Activated naive CD8-positive, alpha-beta T cell treated with anti-CD3 and anti-CD28 coated beads for 36 hours (primary cell): ENCODE measurements at regions not wholly inside any gene's neighbourhood (a gene's known extent, or its start where the extent isn't known, plus 50 kb on each side); places are given as distances from the start of the nearest gene placed in this dataset.

Experiments used
- DNase-seq: peaks from one replicate; pipeline ENCODE4 v3.0.0; 2021
- H3K27ac Mint-ChIP-seq: one replicate; pipeline ENCODE4 v1.8.0; 2022; ENCODE audit warnings: mild to moderate bottlenecking, moderate library complexity, mixed read lengths
- H3K27me3 Mint-ChIP-seq: one replicate; pipeline ENCODE4 v1.8.0; 2022; ENCODE audit warnings: mild to moderate bottlenecking, mixed read lengths
- H3K36me3 Mint-ChIP-seq: one replicate; pipeline ENCODE4 v1.8.0; 2021; ENCODE audit warnings: mild to moderate bottlenecking, mixed read lengths
- H3K4me1 Mint-ChIP-seq: one replicate; pipeline ENCODE4 v1.8.0; 2021; ENCODE audit warnings: mixed read lengths
- H3K4me3 Mint-ChIP-seq: one replicate; pipeline ENCODE4 v1.8.0; 2022; ENCODE audit warnings: mild to moderate bottlenecking, moderate library complexity, mixed read lengths
- H3K9me3 Mint-ChIP-seq: one replicate; pipeline ENCODE4 v1.8.0; 2022; ENCODE audit warnings: mixed read lengths

- Mint-ChIP-seq H3K36me3 (no peaks in the 10 kb centered on the region), H3K27ac (no peak overlapping the region), H3K27me3 (no peaks in the 10 kb centered on the region), H3K4me3 (no peak overlapping the region), H3K9me3 (no peaks in the 10 kb centered on the region), H3K4me1 (no peaks in the 10 kb centered on the region)
- DNase-seq, result no peak
Measured at GRCh38 chr2:14828968-14829367, 196.5 kb downstream of the LRATD1 start.

- Mint-ChIP-seq H3K9me3 (peaks cover 1% of the 10 kb centered on the region), H3K27me3 (no peaks in the 10 kb centered on the region), H3K4me1 (no peaks in the 10 kb centered on the region), H3K36me3 (no peaks in the 10 kb centered on the region), H3K4me3 (no peak overlapping the region), H3K27ac (no peak overlapping the region)
- no peak for DNase-seq
Measured at GRCh38 chr2:14831458-14831857, 198.9 kb downstream of the LRATD1 start.

GRCh38 chr2:14843507-14844204, 211.1 kb downstream of the LRATD1 start:
- Mint-ChIP-seq H3K36me3 (no peaks in the 10 kb centered on the region), H3K9me3 (peaks cover 16% of the 10 kb centered on the region), H3K4me1 (no peaks in the 10 kb centered on the region), H3K27me3 (peaks cover 3% of the 10 kb centered on the region), H3K4me3 (no peak overlapping the region), H3K27ac (no peak overlapping the region)
- DNase-seq, result no peak

- H3K4me3 Mint-ChIP-seq, result no peak overlapping the region
- H3K4me1 Mint-ChIP-seq, result no peaks in the 10 kb centered on the region
- DNase-seq, result no peak
- H3K27ac Mint-ChIP-seq, result no peak overlapping the region
- no peaks in the 10 kb centered on the region for H3K27me3 Mint-ChIP-seq
- peaks cover 23% of the 10 kb centered on the region for H3K9me3 Mint-ChIP-seq
- no peaks in the 10 kb centered on the region for H3K36me3 Mint-ChIP-seq
Measured at GRCh38 chr2:14855751-14856150, 223.2 kb downstream of the LRATD1 start.

- Mint-ChIP-seq H3K9me3 (peaks cover 15% of the 10 kb centered on the region), H3K27me3 (no peaks in the 10 kb centered on the region), H3K4me3 (no peak overlapping the region), H3K36me3 (no peaks in the 10 kb centered on the region), H3K27ac (no peak overlapping the region), H3K4me1 (no peaks in the 10 kb centered on the region)
- DNase-seq, result no peak
Measured at GRCh38 chr2:14861181-14861580, 228.7 kb downstream of the LRATD1 start.

GRCh38 chr2:14866736-14867352, 234.3 kb downstream of the LRATD1 start:
- no peak overlapping the region for H3K27ac Mint-ChIP-seq
- peaks cover 5% of the 10 kb centered on the region for H3K27me3 Mint-ChIP-seq
- no peak overlapping the region for H3K4me3 Mint-ChIP-seq
- no peak for DNase-seq
- peaks cover 2% of the 10 kb centered on the region for H3K9me3 Mint-ChIP-seq
- H3K4me1 Mint-ChIP-seq, result no peaks in the 10 kb centered on the region
- H3K36me3 Mint-ChIP-seq, result no peaks in the 10 kb centered on the region

- DNase-seq, result no peak
- no peak overlapping the region for H3K4me3 Mint-ChIP-seq
- H3K27me3 Mint-ChIP-seq, result peaks cover 5% of the 10 kb centered on the region
- no peaks in the 10 kb centered on the region for H3K36me3 Mint-ChIP-seq
- H3K9me3 Mint-ChIP-seq, result peaks cover 3% of the 10 kb centered on the region
- H3K27ac Mint-ChIP-seq, result no peak overlapping the region
- no peaks in the 10 kb centered on the region for H3K4me1 Mint-ChIP-seq
Measured at GRCh38 chr2:14867853-14868252, 235.3 kb downstream of the LRATD1 start.

GRCh38 chr2:14872779-14873325, 240.3 kb downstream of the LRATD1 start:
- no peak overlapping the region for H3K4me3 Mint-ChIP-seq
- peaks cover 5% of the 10 kb centered on the region for H3K27me3 Mint-ChIP-seq
- no peak for DNase-seq
- H3K9me3 Mint-ChIP-seq, result peaks cover 3% of the 10 kb centered on the region
- no peaks in the 10 kb centered on the region for H3K4me1 Mint-ChIP-seq
- no peaks in the 10 kb centered on the region for H3K36me3 Mint-ChIP-seq
- no peak overlapping the region for H3K27ac Mint-ChIP-seq

GRCh38 chr2:14881651-14882327, 249.3 kb downstream of the LRATD1 start:
- Mint-ChIP-seq H3K27me3 (no peaks in the 10 kb centered on the region), H3K27ac (no peak overlapping the region), H3K9me3 (no peaks in the 10 kb centered on the region), H3K36me3 (no peaks in the 10 kb centered on the region), H3K4me3 (no peak overlapping the region), H3K4me1 (no peaks in the 10 kb centered on the region)
- no peak for DNase-seq

- no peaks in the 10 kb centered on the region for H3K36me3 Mint-ChIP-seq
- H3K4me1 Mint-ChIP-seq, result no peaks in the 10 kb centered on the region
- H3K27me3 Mint-ChIP-seq, result no peaks in the 10 kb centered on the region
Measured at GRCh38 chr2:14884651-14885050, 252.1 kb downstream of the LRATD1 start.

GRCh38 chr2:14891546-14891945, 259.0 kb downstream of the LRATD1 start:
- H3K36me3 Mint-ChIP-seq, result no peaks in the 10 kb centered on the region
- no peak overlapping the region for H3K4me3 Mint-ChIP-seq
- H3K27me3 Mint-ChIP-seq, result no peaks in the 10 kb centered on the region
- no peaks in the 10 kb centered on the region for H3K9me3 Mint-ChIP-seq
- no peak overlapping the region for H3K27ac Mint-ChIP-seq
- H3K4me1 Mint-ChIP-seq, result no peaks in the 10 kb centered on the region
- DNase-seq, result no peak

More at GRCh38 chr2:14884651-14885050, 252.1 kb downstream of the LRATD1 start:
- no peaks in the 10 kb centered on the region for H3K9me3 Mint-ChIP-seq
- no peak overlapping the region for H3K27ac Mint-ChIP-seq
- H3K4me3 Mint-ChIP-seq, result no peak overlapping the region
- DNase-seq, result no peak

- no peaks in the 10 kb centered on the region for H3K9me3 Mint-ChIP-seq
- no peaks in the 10 kb centered on the region for H3K27me3 Mint-ChIP-seq
- H3K4me1 Mint-ChIP-seq, result no peaks in the 10 kb centered on the region
- no peak overlapping the region for H3K4me3 Mint-ChIP-seq
- H3K27ac Mint-ChIP-seq, result no peak overlapping the region
- no peaks in the 10 kb centered on the region for H3K36me3 Mint-ChIP-seq
- no peak for DNase-seq
Measured at GRCh38 chr2:14896330-14897030, 264.0 kb downstream of the LRATD1 start.

GRCh38 chr2:14899621-14900414, 267.3 kb downstream of the LRATD1 start:
- Mint-ChIP-seq H3K4me3 (no peak overlapping the region), H3K9me3 (no peaks in the 10 kb centered on the region), H3K27me3 (peaks cover 7% of the 10 kb centered on the region), H3K27ac (no peak overlapping the region), H3K4me1 (no peaks in the 10 kb centered on the region), H3K36me3 (no peaks in the 10 kb centered on the region)
- DNase-seq, result no peak

GRCh38 chr2:14901737-14902136, 269.2 kb downstream of the LRATD1 start:
- H3K36me3 Mint-ChIP-seq, result no peaks in the 10 kb centered on the region
- H3K4me3 Mint-ChIP-seq, result no peak overlapping the region
- H3K9me3 Mint-ChIP-seq, result no peaks in the 10 kb centered on the region
- DNase-seq, result no peak
- H3K4me1 Mint-ChIP-seq, result no peaks in the 10 kb centered on the region
- no peak overlapping the region for H3K27ac Mint-ChIP-seq
- peaks cover 7% of the 10 kb centered on the region for H3K27me3 Mint-ChIP-seq
